WTC11 (cell line): ENCODE measurements at regions not wholly inside any gene's neighbourhood (a gene's known extent, or its start where the extent isn't known, plus 50 kb on each side); places are given as distances from the start of the nearest gene placed in this dataset.

Experiments used
- ATAC-seq: fragments of 200-7000 bp; cut with Tn5 transposase; 2 replicates; pipeline ENCODE4 v1.10.0; 2021; ENCODE audit warnings: mild to moderate bottlenecking, moderate library complexity
- CTCF ChIA-PET: fragments of 300-600 bp; sonication (Branson Sonifier 250); formaldehyde crosslinking; loops from one replicate; lab custom pipeline; 2021; ENCODE audit warnings: antibody characterized with exemption; lab: Charles Lee
- POLR2A ChIA-PET: fragments of 350-600 bp; sonication (Branson Sonifier 250); formaldehyde crosslinking; loops from one replicate; lab custom pipeline; 2021; ENCODE audit warnings: antibody characterized with exemption; lab: Charles Lee
- DNase-seq: peaks from one replicate; pipeline ENCODE4 v3.0.0; 2021; ENCODE audit warnings: low spot score
- H3K27ac Mint-ChIP-seq: 2 replicates; pipeline ENCODE4 v1.8.0; 2021; ENCODE audit warnings: mixed read lengths
- H3K27me3 Mint-ChIP-seq: 2 replicates; pipeline ENCODE4 v1.8.0; 2021; ENCODE audit warnings: low read depth, mild to moderate bottlenecking, moderate library complexity, mixed read lengths
- H3K36me3 Mint-ChIP-seq: 2 replicates; pipeline ENCODE4 v1.8.0; 2021; ENCODE audit warnings: mixed read lengths
- H3K4me1 Mint-ChIP-seq: 2 replicates; pipeline ENCODE4 v1.8.0; 2022; ENCODE audit warnings: mixed read lengths
- H3K4me3 Mint-ChIP-seq: 2 replicates; pipeline ENCODE4 v1.8.0; 2021; ENCODE audit warnings: mild to moderate bottlenecking, moderate library complexity, mixed read lengths
- H3K9me3 Mint-ChIP-seq: 2 replicates; pipeline ENCODE4 v1.8.0; 2021; ENCODE audit warnings: mixed read lengths
- AR ChIP-seq: fragments of 250-450 bp; sonication (Bioruptor Pico); IDR thresholded peaks from 2 replicates; pipeline ENCODE4 v1.9.0; 2021; ENCODE audit warnings: mild to moderate bottlenecking
- ATF2 ChIP-seq: sonication (generic); formaldehyde crosslinking; IDR thresholded peaks from 2 replicates; pipeline ENCODE4 v1.8.1; 2022; ENCODE audit warnings: low read depth, missing genetic modification reagents, borderline replicate concordance
- CBFB ChIP-seq: sonication (generic); formaldehyde crosslinking; IDR thresholded peaks from 2 replicates; pipeline ENCODE4 v1.8.1; 2022; ENCODE audit warnings: mild to moderate bottlenecking, low read depth, missing genetic modification reagents
- E2F4 ChIP-seq: sonication (generic); formaldehyde crosslinking; IDR thresholded peaks from 2 replicates; pipeline ENCODE4 v1.8.1; 2022; ENCODE audit warnings: low read depth, mild to moderate bottlenecking, moderate library complexity, missing genetic modification reagents, borderline replicate concordance
- MYBL2 ChIP-seq: sonication (generic); formaldehyde crosslinking; IDR thresholded peaks from 2 replicates; pipeline ENCODE4 v1.8.1; 2023; ENCODE audit warnings: mild to moderate bottlenecking, moderate library complexity, missing genetic modification reagents
- NR2C2 ChIP-seq: sonication (generic); formaldehyde crosslinking; IDR thresholded peaks from 2 replicates; pipeline ENCODE4 v1.8.0; 2022; ENCODE audit warnings: mild to moderate bottlenecking, missing genetic modification reagents
- TEAD1 ChIP-seq: sonication (generic); formaldehyde crosslinking; IDR thresholded peaks from 2 replicates; pipeline ENCODE4 v1.8.0; 2022; ENCODE audit warnings: mild to moderate bottlenecking, missing genetic modification reagents
- ZBTB21 ChIP-seq: sonication (generic); formaldehyde crosslinking; IDR thresholded peaks from 2 replicates; pipeline ENCODE4 v1.8.1; 2023; ENCODE audit warnings: mild to moderate bottlenecking, missing genetic modification reagents, borderline replicate concordance
- ZNF121 ChIP-seq: sonication (generic); formaldehyde crosslinking; IDR thresholded peaks from 2 replicates; pipeline ENCODE4 v1.8.0; 2023; ENCODE audit warnings: missing genetic modification reagents
- ZNF232 ChIP-seq: sonication (generic); formaldehyde crosslinking; IDR thresholded peaks from 2 replicates; pipeline ENCODE4 v1.8.0; 2022; ENCODE audit warnings: mild to moderate bottlenecking, missing genetic modification reagents
- ZNF416 ChIP-seq: fragments of 250-450 bp; sonication (Bioruptor Pico); IDR thresholded peaks from 2 replicates; pipeline ENCODE4 v1.9.0; 2021; ENCODE audit warnings: mild to moderate bottlenecking, inconsistent platforms
- ZNF425 ChIP-seq: fragments of 250-450 bp; sonication (Bioruptor Pico); conservative IDR thresholded peaks from 2 replicates; pipeline ENCODE4 v1.9.0; 2021; ENCODE audit warnings: mild to moderate bottlenecking
- ZNF512 ChIP-seq: sonication (generic); formaldehyde crosslinking; IDR thresholded peaks from 2 replicates; pipeline ENCODE4 v1.8.1; 2022; ENCODE audit warnings: missing genetic modification reagents, borderline replicate concordance
- TF ChIP-seq, protein P1 (sequence below): sonication (generic); formaldehyde crosslinking; IDR thresholded peaks from 2 replicates; pipeline ENCODE4 v1.8.1; 2023; ENCODE audit warnings: mild to moderate bottlenecking, missing genetic modification reagents
- TF ChIP-seq, protein P2 (sequence below): fragments of 250-450 bp; sonication (Bioruptor Pico); IDR thresholded peaks from 2 replicates; pipeline ENCODE4 v2.1.2; 2022; ENCODE audit warnings: mild to moderate bottlenecking, moderate library complexity
- TF ChIP-seq, protein P3 (sequence below): fragments of 250-450 bp; sonication (Bioruptor Pico); IDR thresholded peaks from 2 replicates; pipeline ENCODE4 v1.8.0; 2021; ENCODE audit warnings: mild to moderate bottlenecking
- TF ChIP-seq, protein P4 (sequence below): fragments of 250-450 bp; sonication (Bioruptor Pico); IDR thresholded peaks from 2 replicates; pipeline ENCODE4 v1.9.0; 2021; ENCODE audit warnings: mild to moderate bottlenecking

DNA sequence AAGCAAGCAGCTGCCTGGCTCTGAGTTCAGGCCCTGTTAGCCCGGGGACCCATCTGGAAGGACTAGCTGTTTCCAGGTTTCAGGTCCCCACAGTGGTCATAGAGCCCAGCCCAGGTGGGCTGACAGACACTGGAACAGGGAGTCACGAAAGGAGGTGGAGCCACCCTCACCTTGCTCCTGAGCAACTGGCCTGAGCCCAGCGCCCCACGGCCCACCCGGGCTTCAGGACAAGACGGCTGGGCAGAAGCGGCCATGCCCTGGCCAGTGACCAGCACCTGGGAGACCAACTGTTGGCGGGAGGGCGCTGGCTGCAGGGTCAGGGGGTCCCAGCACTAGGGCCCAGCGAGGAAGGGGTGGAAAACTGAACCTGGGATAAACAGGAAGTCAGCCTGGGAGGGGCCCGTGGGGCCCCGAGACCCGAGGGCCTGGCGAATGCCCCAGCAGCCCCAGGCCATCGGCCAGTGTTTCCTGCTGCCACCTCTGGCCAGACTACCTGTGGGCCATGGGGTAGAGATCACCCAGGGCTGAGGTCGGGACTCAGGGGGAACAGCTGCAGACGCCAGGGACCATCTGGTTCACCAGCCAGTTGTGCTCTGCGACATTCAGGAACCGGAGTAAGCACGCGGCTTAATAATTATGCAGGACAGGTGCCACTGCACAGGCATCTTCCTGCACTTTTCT lies 282.1 kb upstream of the PPP2R2D start:
- Mint-ChIP-seq H3K27ac (no peak overlapping the region), H3K9me3 (peaks cover 37% of the 10 kb centered on the region), H3K27me3 (peaks cover 6% of the 10 kb centered on the region; the same call in 1 of the 2 replicates), H3K36me3 (peaks cover 34% of the 10 kb centered on the region), H3K4me3 (no peak overlapping the region), H3K4me1 (no peaks in the 10 kb centered on the region)
- ATAC-seq = no peak
- no peak for DNase-seq
- POLR2A ChIA-PET = no interaction called here
- CTCF ChIA-PET = no interaction called here
- TF ChIP-seq, protein P1, sequence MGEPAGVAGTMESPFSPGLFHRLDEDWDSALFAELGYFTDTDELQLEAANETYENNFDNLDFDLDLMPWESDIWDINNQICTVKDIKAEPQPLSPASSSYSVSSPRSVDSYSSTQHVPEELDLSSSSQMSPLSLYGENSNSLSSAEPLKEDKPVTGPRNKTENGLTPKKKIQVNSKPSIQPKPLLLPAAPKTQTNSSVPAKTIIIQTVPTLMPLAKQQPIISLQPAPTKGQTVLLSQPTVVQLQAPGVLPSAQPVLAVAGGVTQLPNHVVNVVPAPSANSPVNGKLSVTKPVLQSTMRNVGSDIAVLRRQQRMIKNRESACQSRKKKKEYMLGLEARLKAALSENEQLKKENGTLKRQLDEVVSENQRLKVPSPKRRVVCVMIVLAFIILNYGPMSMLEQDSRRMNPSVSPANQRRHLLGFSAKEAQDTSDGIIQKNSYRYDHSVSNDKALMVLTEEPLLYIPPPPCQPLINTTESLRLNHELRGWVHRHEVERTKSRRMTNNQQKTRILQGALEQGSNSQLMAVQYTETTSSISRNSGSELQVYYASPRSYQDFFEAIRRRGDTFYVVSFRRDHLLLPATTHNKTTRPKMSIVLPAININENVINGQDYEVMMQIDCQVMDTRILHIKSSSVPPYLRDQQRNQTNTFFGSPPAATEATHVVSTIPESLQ (CRISPR knock-in tag) = no peak
- TF ChIP-seq, protein P2, sequence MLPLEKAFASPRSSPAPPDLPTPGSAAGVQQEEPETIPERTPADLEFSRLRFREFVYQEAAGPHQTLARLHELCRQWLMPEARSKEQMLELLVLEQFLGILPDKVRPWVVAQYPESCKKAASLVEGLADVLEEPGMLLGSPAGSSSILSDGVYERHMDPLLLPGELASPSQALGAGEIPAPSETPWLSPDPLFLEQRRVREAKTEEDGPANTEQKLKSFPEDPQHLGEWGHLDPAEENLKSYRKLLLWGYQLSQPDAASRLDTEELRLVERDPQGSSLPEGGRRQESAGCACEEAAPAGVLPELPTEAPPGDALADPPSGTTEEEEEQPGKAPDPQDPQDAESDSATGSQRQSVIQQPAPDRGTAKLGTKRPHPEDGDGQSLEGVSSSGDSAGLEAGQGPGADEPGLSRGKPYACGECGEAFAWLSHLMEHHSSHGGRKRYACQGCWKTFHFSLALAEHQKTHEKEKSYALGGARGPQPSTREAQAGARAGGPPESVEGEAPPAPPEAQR (CRISPR knock-in tag) = no peak
- TF ChIP-seq ZNF416 (CRISPR knock-in tag) = no peak
- no peak for TF ChIP-seq AR (CRISPR knock-in tag)
- TF ChIP-seq ZNF512 (CRISPR knock-in tag) = no peak

- no peak for DNase-seq
- POLR2A ChIA-PET = no interaction called here
- ATAC-seq = no peak
- Mint-ChIP-seq H3K4me3 (no peak overlapping the region), H3K27ac (no peak overlapping the region), H3K36me3 (peaks cover 24% of the 10 kb centered on the region), H3K9me3 (peaks cover 21% of the 10 kb centered on the region), H3K4me1 (no peaks in the 10 kb centered on the region), H3K27me3 (peaks cover 6% of the 10 kb centered on the region; the same call in 1 of the 2 replicates)
- CTCF ChIA-PET = interaction anchor here (1.4 kb wide), 1 partner anchor 50 kb away, joined by 3 read pairs; no protein-coding TSS in a partner anchor
- TF ChIP-seq, protein P3, sequence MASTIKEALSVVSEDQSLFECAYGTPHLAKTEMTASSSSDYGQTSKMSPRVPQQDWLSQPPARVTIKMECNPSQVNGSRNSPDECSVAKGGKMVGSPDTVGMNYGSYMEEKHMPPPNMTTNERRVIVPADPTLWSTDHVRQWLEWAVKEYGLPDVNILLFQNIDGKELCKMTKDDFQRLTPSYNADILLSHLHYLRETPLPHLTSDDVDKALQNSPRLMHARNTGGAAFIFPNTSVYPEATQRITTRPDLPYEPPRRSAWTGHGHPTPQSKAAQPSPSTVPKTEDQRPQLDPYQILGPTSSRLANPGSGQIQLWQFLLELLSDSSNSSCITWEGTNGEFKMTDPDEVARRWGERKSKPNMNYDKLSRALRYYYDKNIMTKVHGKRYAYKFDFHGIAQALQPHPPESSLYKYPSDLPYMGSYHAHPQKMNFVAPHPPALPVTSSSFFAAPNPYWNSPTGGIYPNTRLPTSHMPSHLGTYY (CRISPR knock-in tag) = no peak
- TF ChIP-seq NR2C2 (CRISPR knock-in tag) = no peak
- TF ChIP-seq, protein P4, sequence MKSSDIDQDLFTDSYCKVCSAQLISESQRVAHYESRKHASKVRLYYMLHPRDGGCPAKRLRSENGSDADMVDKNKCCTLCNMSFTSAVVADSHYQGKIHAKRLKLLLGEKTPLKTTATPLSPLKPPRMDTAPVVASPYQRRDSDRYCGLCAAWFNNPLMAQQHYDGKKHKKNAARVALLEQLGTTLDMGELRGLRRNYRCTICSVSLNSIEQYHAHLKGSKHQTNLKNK (CRISPR knock-in tag) = no peak
- no peak for TF ChIP-seq ZBTB21
- TF ChIP-seq ZNF425 (CRISPR knock-in tag) = no peak
- TF ChIP-seq ZNF121 = no peak
- no peak for TF ChIP-seq CBFB (CRISPR knock-in tag)
- TF ChIP-seq E2F4 (CRISPR knock-in tag) = no peak
- no peak for TF ChIP-seq ATF2 (CRISPR knock-in tag)
- TF ChIP-seq MYBL2 (CRISPR knock-in tag) = no peak
- TF ChIP-seq, protein P2 (CRISPR knock-in tag) = no peak
- no peak for TF ChIP-seq ZNF232
- TF ChIP-seq TEAD1 (CRISPR knock-in tag) = no peak
These were observed 280.5 kb upstream of the PPP2R2D start for GRCh38 chr10:131620314-131620713.
